HUES48 (cell line): ENCODE measurements at regions not wholly inside any gene's neighbourhood (a gene's known extent, or its start where the extent isn't known, plus 50 kb on each side); places are given as distances from the start of the nearest gene placed in this dataset.

ENCODE experiments used
- H3K27ac ChIP-seq: one replicate; pipeline ENCODE4 v1.7.0; 2013; ENCODE audit warnings: low read depth, low read length, inconsistent platforms
- H3K27me3 ChIP-seq: 2 replicates; pipeline ENCODE4 v1.6.1; 2013; ENCODE audit warnings: mild to moderate bottlenecking, low read length; ENCODE audit not compliant: control insufficient read depth, insufficient read depth
- H3K36me3 ChIP-seq: 2 replicates; pipeline ENCODE4 v1.6.1; 2013; ENCODE audit warnings: low read length; ENCODE audit not compliant: control insufficient read depth, insufficient read depth
- H3K4me1 ChIP-seq: 2 replicates; pipeline ENCODE4 v1.6.1; 2013; ENCODE audit warnings: mild to moderate bottlenecking, low read length; ENCODE audit not compliant: control insufficient read depth, insufficient read depth
- H3K4me3 ChIP-seq: 2 replicates; pipeline ENCODE4 v1.5.1; 2013; ENCODE audit warnings: mild to moderate bottlenecking, low read depth, low read length
- H3K9ac ChIP-seq: 2 replicates; pipeline ENCODE4 v1.6.1; 2013; ENCODE audit warnings: mild to moderate bottlenecking, low read depth, low read length, moderate library complexity
- H3K9me3 ChIP-seq: 2 replicates; pipeline ENCODE4 v1.6.1; 2013; ENCODE audit warnings: low read length; ENCODE audit not compliant: control insufficient read depth, insufficient read depth

GRCh38 chr4:177008071-177008835 is 215.5 kb upstream of the VEGFC start:
- no peak overlapping the region for H3K4me3 ChIP-seq
- H3K36me3 ChIP-seq: no peaks in the 10 kb centered on the region
- H3K4me1 ChIP-seq: no peaks in the 10 kb centered on the region
- no peak overlapping the region for H3K9ac ChIP-seq
- no peaks in the 10 kb centered on the region for H3K9me3 ChIP-seq
- no peaks in the 10 kb centered on the region for H3K27me3 ChIP-seq
- no peak overlapping the region for H3K27ac ChIP-seq

- no peaks in the 10 kb centered on the region for H3K27me3 ChIP-seq
- H3K4me3 ChIP-seq: no peak overlapping the region
- no peak overlapping the region for H3K27ac ChIP-seq
- H3K36me3 ChIP-seq: no peaks in the 10 kb centered on the region
- no peaks in the 10 kb centered on the region for H3K9me3 ChIP-seq
- no peaks in the 10 kb centered on the region for H3K4me1 ChIP-seq
- no peak overlapping the region for H3K9ac ChIP-seq
These were observed 216.2 kb upstream of the VEGFC start for GRCh38 chr4:177008836-177009501.

GRCh38 chr4:177010418-177010817 is 217.7 kb upstream of the VEGFC start:
- Histone ChIP-seq H3K27me3 (no peaks in the 10 kb centered on the region), H3K9ac (no peak overlapping the region), H3K9me3 (no peaks in the 10 kb centered on the region), H3K36me3 (no peaks in the 10 kb centered on the region), H3K27ac (no peak overlapping the region), H3K4me3 (no peak overlapping the region), H3K4me1 (no peaks in the 10 kb centered on the region)

- no peak overlapping the region for H3K4me3 ChIP-seq
- no peak overlapping the region for H3K9ac ChIP-seq
- H3K4me1 ChIP-seq: no peaks in the 10 kb centered on the region
- H3K27me3 ChIP-seq: no peaks in the 10 kb centered on the region
- no peak overlapping the region for H3K27ac ChIP-seq
- H3K9me3 ChIP-seq: no peaks in the 10 kb centered on the region
- H3K36me3 ChIP-seq: no peaks in the 10 kb centered on the region
These were observed 220.3 kb upstream of the VEGFC start for GRCh38 chr4:177012918-177013545.

GRCh38 chr4:177016541-177017141 is 223.9 kb upstream of the VEGFC start:
- Histone ChIP-seq H3K4me1 (no peaks in the 10 kb centered on the region), H3K27ac (no peak overlapping the region), H3K36me3 (no peaks in the 10 kb centered on the region), H3K27me3 (no peaks in the 10 kb centered on the region), H3K4me3 (no peak overlapping the region), H3K9me3 (no peaks in the 10 kb centered on the region), H3K9ac (no peak overlapping the region)

GRCh38 chr4:177023951-177024350 is 231.2 kb upstream of the VEGFC start:
- no peak overlapping the region for H3K9ac ChIP-seq
- no peaks in the 10 kb centered on the region for H3K9me3 ChIP-seq
- H3K4me1 ChIP-seq: no peaks in the 10 kb centered on the region
- no peak overlapping the region for H3K4me3 ChIP-seq
- H3K36me3 ChIP-seq: no peaks in the 10 kb centered on the region
- H3K27me3 ChIP-seq: no peaks in the 10 kb centered on the region
- H3K27ac ChIP-seq: no peak overlapping the region

DNA sequence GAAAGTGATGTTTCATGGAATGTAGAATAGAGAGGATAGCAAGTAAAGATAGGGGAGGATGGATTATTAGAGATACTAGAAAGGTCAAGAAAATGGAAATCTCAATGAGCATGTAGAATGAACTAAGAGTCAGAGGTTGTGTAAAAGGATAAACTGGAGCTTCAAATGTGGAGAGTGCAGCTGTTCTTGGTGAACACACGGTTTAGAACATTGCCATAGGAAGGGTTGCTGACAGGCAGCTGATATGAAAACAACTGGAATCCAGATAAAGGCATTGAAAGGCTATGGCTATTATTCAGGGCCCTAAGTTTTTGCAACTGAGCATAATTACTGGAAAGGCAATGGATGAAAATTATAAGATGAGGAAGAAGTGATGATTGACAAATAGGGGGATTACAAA is 239.6 kb upstream of the VEGFC start:
- Histone ChIP-seq H3K9ac (no peak overlapping the region), H3K4me1 (no peaks in the 10 kb centered on the region), H3K27me3 (no peaks in the 10 kb centered on the region), H3K27ac (no peak overlapping the region), H3K36me3 (no peaks in the 10 kb centered on the region), H3K9me3 (no peaks in the 10 kb centered on the region), H3K4me3 (no peak overlapping the region)

- Histone ChIP-seq H3K4me3 (no peak overlapping the region), H3K27ac (no peak overlapping the region), H3K36me3 (no peaks in the 10 kb centered on the region), H3K9ac (no peak overlapping the region), H3K4me1 (no peaks in the 10 kb centered on the region), H3K9me3 (no peaks in the 10 kb centered on the region), H3K27me3 (no peaks in the 10 kb centered on the region)
These were observed 240.4 kb upstream of the VEGFC start for GRCh38 chr4:177033135-177033534.

GRCh38 chr4:177033632-177034031 is 240.9 kb upstream of the VEGFC start:
- no peak overlapping the region for H3K9ac ChIP-seq
- no peaks in the 10 kb centered on the region for H3K36me3 ChIP-seq
- H3K27me3 ChIP-seq: no peaks in the 10 kb centered on the region
- H3K4me1 ChIP-seq: no peaks in the 10 kb centered on the region
- no peaks in the 10 kb centered on the region for H3K9me3 ChIP-seq
- no peak overlapping the region for H3K4me3 ChIP-seq
- H3K27ac ChIP-seq: no peak overlapping the region

GRCh38 chr4:177041356-177041755 is 248.6 kb upstream of the VEGFC start:
- no peaks in the 10 kb centered on the region for H3K27me3 ChIP-seq
- no peaks in the 10 kb centered on the region for H3K4me1 ChIP-seq
- H3K9me3 ChIP-seq: no peaks in the 10 kb centered on the region
- no peaks in the 10 kb centered on the region for H3K36me3 ChIP-seq
- no peak overlapping the region for H3K27ac ChIP-seq
- H3K4me3 ChIP-seq: no peak overlapping the region
- H3K9ac ChIP-seq: no peak overlapping the region
